ENCODE measurements at regions not wholly inside any gene's neighbourhood (a gene's known extent, or its start where the extent isn't known, plus 50 kb on each side); places are given as distances from the start of the nearest gene placed in this dataset.

DNA sequence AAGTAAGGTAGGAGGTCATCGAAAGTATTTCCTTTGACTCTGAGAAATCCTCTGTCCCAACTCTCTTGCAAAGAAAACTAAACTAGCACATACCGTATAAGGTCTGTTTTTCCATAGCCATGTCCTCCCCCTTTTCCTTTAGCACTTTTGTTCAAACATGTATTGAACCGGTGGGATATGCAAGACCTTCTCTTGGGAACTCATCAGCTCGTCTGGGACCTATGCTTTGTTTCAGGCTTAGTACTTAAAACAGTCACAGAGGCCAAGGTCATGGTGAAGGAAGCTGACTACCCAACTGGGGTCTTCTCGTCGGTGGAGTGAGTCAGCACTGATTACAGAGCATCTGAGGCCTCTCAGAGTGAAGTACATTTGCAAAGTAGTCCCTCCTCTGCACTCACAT is 185.0 kb downstream of the ZBTB18 start:
- ATAC-seq, result no peak
- no peak for TF ChIP-seq RARB (CRISPR knock-in tag; IDR thresholded peaks at IDR 0.05)

DNA sequence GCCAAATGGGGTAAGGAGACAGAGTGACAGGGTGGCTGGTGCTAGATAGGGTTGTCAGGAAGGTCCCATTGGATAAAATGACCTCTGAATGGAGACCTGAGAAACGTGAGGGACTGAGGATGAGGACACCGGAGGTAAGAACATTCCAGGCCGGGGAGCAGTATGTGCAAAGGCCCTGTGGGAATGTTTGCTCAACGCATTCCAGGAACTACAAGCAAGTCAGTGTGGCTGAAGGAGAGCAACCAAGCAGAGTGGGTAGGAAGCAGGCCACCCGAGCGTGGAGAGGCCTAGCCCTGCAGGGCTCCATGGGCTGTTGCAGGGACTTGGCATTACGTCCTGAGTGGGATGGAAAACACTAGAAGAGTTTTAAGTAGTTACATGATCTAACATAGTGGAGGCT is 185.6 kb downstream of the ZBTB18 start:
- TF ChIP-seq GLIS3 (CRISPR knock-in tag; IDR thresholded peaks at IDR 0.05) (no peak), BACH2 (CRISPR knock-in tag; IDR thresholded peaks at IDR 0.05; ENCODE audit: borderline replicate concordance) (no peak), CSDC2 (CRISPR knock-in tag; IDR thresholded peaks at IDR 0.05) (no peak), ZNF8 (CRISPR knock-in tag; IDR thresholded peaks at IDR 0.05) (no peak), OSR1 (CRISPR knock-in tag; IDR thresholded peaks at IDR 0.05) (no peak), ARNTL (CRISPR knock-in tag; IDR thresholded peaks at IDR 0.05; ENCODE audit: borderline replicate concordance, low read depth) (no peak), TCF4 (CRISPR knock-in tag; IDR thresholded peaks at IDR 0.05; ENCODE audit: borderline replicate concordance) (no peak), ZC3H10 (CRISPR knock-in tag; IDR thresholded peaks at IDR 0.05) (no peak), ZFP30 (CRISPR knock-in tag; IDR thresholded peaks at IDR 0.05) (no peak)
- TF ChIP-seq, protein P1, sequence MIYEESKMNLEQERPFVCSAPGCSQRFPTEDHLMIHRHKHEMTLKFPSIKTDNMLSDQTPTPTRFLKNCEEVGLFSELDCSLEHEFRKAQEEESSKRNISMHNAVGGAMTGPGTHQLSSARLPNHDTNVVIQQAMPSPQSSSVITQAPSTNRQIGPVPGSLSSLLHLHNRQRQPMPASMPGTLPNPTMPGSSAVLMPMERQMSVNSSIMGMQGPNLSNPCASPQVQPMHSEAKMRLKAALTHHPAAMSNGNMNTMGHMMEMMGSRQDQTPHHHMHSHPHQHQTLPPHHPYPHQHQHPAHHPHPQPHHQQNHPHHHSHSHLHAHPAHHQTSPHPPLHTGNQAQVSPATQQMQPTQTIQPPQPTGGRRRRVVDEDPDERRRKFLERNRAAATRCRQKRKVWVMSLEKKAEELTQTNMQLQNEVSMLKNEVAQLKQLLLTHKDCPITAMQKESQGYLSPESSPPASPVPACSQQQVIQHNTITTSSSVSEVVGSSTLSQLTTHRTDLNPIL (CRISPR knock-in tag; IDR thresholded peaks at IDR 0.05; ENCODE audit: low read depth), result no peak
- TF ChIP-seq, protein P2, sequence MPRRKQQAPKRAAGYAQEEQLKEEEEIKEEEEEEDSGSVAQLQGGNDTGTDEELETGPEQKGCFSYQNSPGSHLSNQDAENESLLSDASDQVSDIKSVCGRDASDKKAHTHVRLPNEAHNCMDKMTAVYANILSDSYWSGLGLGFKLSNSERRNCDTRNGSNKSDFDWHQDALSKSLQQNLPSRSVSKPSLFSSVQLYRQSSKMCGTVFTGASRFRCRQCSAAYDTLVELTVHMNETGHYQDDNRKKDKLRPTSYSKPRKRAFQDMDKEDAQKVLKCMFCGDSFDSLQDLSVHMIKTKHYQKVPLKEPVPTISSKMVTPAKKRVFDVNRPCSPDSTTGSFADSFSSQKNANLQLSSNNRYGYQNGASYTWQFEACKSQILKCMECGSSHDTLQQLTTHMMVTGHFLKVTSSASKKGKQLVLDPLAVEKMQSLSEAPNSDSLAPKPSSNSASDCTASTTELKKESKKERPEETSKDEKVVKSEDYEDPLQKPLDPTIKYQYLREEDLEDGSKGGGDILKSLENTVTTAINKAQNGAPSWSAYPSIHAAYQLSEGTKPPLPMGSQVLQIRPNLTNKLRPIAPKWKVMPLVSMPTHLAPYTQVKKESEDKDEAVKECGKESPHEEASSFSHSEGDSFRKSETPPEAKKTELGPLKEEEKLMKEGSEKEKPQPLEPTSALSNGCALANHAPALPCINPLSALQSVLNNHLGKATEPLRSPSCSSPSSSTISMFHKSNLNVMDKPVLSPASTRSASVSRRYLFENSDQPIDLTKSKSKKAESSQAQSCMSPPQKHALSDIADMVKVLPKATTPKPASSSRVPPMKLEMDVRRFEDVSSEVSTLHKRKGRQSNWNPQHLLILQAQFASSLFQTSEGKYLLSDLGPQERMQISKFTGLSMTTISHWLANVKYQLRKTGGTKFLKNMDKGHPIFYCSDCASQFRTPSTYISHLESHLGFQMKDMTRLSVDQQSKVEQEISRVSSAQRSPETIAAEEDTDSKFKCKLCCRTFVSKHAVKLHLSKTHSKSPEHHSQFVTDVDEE (CRISPR knock-in tag; IDR thresholded peaks at IDR 0.05), result no peak
- no peak for ATAC-seq

DNA sequence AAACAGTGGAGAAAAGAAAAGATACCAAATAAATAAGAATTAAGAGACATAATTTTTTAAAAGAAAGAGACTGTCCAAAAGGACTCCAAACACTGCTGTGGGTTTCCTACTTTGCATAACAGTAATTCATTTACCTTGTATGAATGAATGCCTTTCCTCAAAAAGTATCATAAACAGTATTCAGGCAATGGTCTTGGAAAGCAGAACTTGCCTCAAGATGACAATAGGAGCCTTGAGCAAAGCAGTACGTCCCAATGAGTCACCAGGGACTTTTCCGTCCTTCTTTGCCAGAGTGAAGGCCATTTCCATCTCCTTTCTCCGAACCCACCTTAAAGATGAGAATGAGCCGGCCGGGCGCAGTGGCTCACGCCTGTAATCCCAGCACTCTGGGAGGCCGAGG is 186.4 kb downstream of the ZBTB18 start:
- no peak for ATAC-seq
- TF ChIP-seq TCF4 (CRISPR knock-in tag; IDR thresholded peaks at IDR 0.05; ENCODE audit: borderline replicate concordance) (no peak), ZC3H10 (CRISPR knock-in tag; IDR thresholded peaks at IDR 0.05) (no peak), ZNF565 (CRISPR knock-in tag; conservative IDR thresholded peaks at IDR 0.05; ENCODE audit: low read depth) (no peak), ESRRG (CRISPR knock-in tag; IDR thresholded peaks at IDR 0.05) (no peak), TOX (CRISPR knock-in tag; IDR thresholded peaks at IDR 0.05; ENCODE audit: borderline replicate concordance) (no peak), GLIS3 (CRISPR knock-in tag; IDR thresholded peaks at IDR 0.05) (no peak), ZNF70 (CRISPR knock-in tag; IDR thresholded peaks at IDR 0.05) (no peak), RARB (CRISPR knock-in tag; IDR thresholded peaks at IDR 0.05) (no peak), ARNTL (CRISPR knock-in tag; IDR thresholded peaks at IDR 0.05; ENCODE audit: borderline replicate concordance, low read depth) (no peak), ISL1 (CRISPR knock-in tag; IDR thresholded peaks at IDR 0.05) (no peak), ZFP3 (CRISPR knock-in tag; IDR thresholded peaks at IDR 0.05) (no peak), SNAI2 (CRISPR knock-in tag; IDR thresholded peaks at IDR 0.05) (no peak)
- TF ChIP-seq, protein P1 (CRISPR knock-in tag; IDR thresholded peaks at IDR 0.05; ENCODE audit: low read depth), result no peak
- TF ChIP-seq, protein P3, sequence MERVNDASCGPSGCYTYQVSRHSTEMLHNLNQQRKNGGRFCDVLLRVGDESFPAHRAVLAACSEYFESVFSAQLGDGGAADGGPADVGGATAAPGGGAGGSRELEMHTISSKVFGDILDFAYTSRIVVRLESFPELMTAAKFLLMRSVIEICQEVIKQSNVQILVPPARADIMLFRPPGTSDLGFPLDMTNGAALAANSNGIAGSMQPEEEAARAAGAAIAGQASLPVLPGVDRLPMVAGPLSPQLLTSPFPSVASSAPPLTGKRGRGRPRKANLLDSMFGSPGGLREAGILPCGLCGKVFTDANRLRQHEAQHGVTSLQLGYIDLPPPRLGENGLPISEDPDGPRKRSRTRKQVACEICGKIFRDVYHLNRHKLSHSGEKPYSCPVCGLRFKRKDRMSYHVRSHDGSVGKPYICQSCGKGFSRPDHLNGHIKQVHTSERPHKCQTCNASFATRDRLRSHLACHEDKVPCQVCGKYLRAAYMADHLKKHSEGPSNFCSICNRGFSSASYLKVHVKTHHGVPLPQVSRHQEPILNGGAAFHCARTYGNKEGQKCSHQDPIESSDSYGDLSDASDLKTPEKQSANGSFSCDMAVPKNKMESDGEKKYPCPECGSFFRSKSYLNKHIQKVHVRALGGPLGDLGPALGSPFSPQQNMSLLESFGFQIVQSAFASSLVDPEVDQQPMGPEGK (CRISPR knock-in tag; IDR thresholded peaks at IDR 0.05; ENCODE audit: borderline replicate concordance), result no peak
- TF ChIP-seq, protein P4, sequence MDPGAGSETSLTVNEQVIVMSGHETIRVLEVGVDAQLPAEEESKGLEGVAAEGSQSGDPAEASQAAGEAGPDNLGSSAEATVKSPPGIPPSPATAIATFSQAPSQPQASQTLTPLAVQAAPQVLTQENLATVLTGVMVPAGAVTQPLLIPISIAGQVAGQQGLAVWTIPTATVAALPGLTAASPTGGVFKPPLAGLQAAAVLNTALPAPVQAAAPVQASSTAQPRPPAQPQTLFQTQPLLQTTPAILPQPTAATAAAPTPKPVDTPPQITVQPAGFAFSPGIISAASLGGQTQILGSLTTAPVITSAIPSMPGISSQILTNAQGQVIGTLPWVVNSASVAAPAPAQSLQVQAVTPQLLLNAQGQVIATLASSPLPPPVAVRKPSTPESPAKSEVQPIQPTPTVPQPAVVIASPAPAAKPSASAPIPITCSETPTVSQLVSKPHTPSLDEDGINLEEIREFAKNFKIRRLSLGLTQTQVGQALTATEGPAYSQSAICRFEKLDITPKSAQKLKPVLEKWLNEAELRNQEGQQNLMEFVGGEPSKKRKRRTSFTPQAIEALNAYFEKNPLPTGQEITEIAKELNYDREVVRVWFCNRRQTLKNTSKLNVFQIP (CRISPR knock-in tag; IDR thresholded peaks at IDR 0.05; ENCODE audit: borderline replicate concordance, low read depth), result no peak

Measured in SK-N-SH treated with all-trans-retinoic acid at 6 μM for 48 hours (cell line).